Sigmoid colon (tissue), 4 donors: ENCODE measurements at regions not wholly inside any gene's neighbourhood (a gene's known extent, or its start where the extent isn't known, plus 50 kb on each side); places are given as distances from the start of the nearest gene placed in this dataset.

Experiments
- CTCF ChIP-seq, 4 experiments: fragments of 450-650 bp in 3 of 4; fragments of 200-600 bp in 1 of 4; IDR thresholded peaks; one replicate each; pipeline ENCODE4 v1.5.1; 2016 to 2019; ENCODE audit warnings: antibody characterized with exemption in 4 of 4, mild to moderate bottlenecking in 3 of 4, moderate library complexity in 2 of 4
- EP300 ChIP-seq, 4 donors: sonication (generic); formaldehyde crosslinking; IDR thresholded peaks; one replicate each; pipeline ENCODE4 v1.6.1; 2017; ENCODE audit warnings: antibody characterized with exemption in 4 of 4
- POLR2A ChIP-seq, 2 donors: fragments of 450-650 bp; IDR thresholded peaks; one replicate each; pipeline ENCODE4 v1.6.1; 2016; ENCODE audit warnings: antibody characterized with exemption in 2 of 2, mild to moderate bottlenecking in 2 of 2, moderate library complexity in 2 of 2
- POLR2AphosphoS5 ChIP-seq, 4 donors: sonication (generic); formaldehyde crosslinking; IDR thresholded peaks; one replicate each; pipeline ENCODE4 v1.6.1; 2017; ENCODE audit warnings: antibody characterized with exemption in 4 of 4

GRCh38 chr16:87032554-87032953, 284.6 kb downstream of the C16orf95 start:
- TF ChIP-seq CTCF (IDR thresholded peaks at IDR 0.05), result no peak
- no peak for TF ChIP-seq POLR2A (IDR thresholded peaks at IDR 0.05)
- no peak for TF ChIP-seq POLR2AphosphoS5 (IDR thresholded peaks at IDR 0.05)
- TF ChIP-seq EP300 (IDR thresholded peaks at IDR 0.05), result no peak
